WTC11 (cell line): ENCODE measurements at regions not wholly inside any gene's neighbourhood (a gene's known extent, or its start where the extent isn't known, plus 50 kb on each side); places are given as distances from the start of the nearest gene placed in this dataset.

Experiments
- ATAC-seq: fragments of 200-7000 bp; cut with Tn5 transposase; 2 replicates; pipeline ENCODE4 v1.10.0; 2021; ENCODE audit warnings: mild to moderate bottlenecking, moderate library complexity
- CTCF ChIA-PET: fragments of 300-600 bp; sonication (Branson Sonifier 250); formaldehyde crosslinking; loops from one replicate; lab custom pipeline; 2021; ENCODE audit warnings: antibody characterized with exemption; lab: Charles Lee
- POLR2A ChIA-PET: fragments of 350-600 bp; sonication (Branson Sonifier 250); formaldehyde crosslinking; loops from one replicate; lab custom pipeline; 2021; ENCODE audit warnings: antibody characterized with exemption; lab: Charles Lee
- DNase-seq: peaks from one replicate; pipeline ENCODE4 v3.0.0; 2021; ENCODE audit warnings: low spot score
- H3K27ac Mint-ChIP-seq: 2 replicates; pipeline ENCODE4 v1.8.0; 2021; ENCODE audit warnings: mixed read lengths
- H3K27me3 Mint-ChIP-seq: 2 replicates; pipeline ENCODE4 v1.8.0; 2021; ENCODE audit warnings: low read depth, mild to moderate bottlenecking, moderate library complexity, mixed read lengths
- H3K36me3 Mint-ChIP-seq: 2 replicates; pipeline ENCODE4 v1.8.0; 2021; ENCODE audit warnings: mixed read lengths
- H3K4me1 Mint-ChIP-seq: 2 replicates; pipeline ENCODE4 v1.8.0; 2022; ENCODE audit warnings: mixed read lengths
- H3K4me3 Mint-ChIP-seq: 2 replicates; pipeline ENCODE4 v1.8.0; 2021; ENCODE audit warnings: mild to moderate bottlenecking, moderate library complexity, mixed read lengths
- H3K9me3 Mint-ChIP-seq: 2 replicates; pipeline ENCODE4 v1.8.0; 2021; ENCODE audit warnings: mixed read lengths
- ATF3 ChIP-seq: sonication (generic); formaldehyde crosslinking; conservative IDR thresholded peaks from 2 replicates; pipeline ENCODE4 v1.8.1; 2022; ENCODE audit warnings: mild to moderate bottlenecking, missing genetic modification reagents
- ATF6 ChIP-seq: sonication (generic); formaldehyde crosslinking; IDR thresholded peaks from 2 replicates; pipeline ENCODE4 v1.8.1; 2023; ENCODE audit warnings: mild to moderate bottlenecking, missing genetic modification reagents
- CBFB ChIP-seq: sonication (generic); formaldehyde crosslinking; IDR thresholded peaks from 2 replicates; pipeline ENCODE4 v1.8.1; 2022; ENCODE audit warnings: mild to moderate bottlenecking, low read depth, missing genetic modification reagents
- E2F4 ChIP-seq: sonication (generic); formaldehyde crosslinking; IDR thresholded peaks from 2 replicates; pipeline ENCODE4 v1.8.1; 2022; ENCODE audit warnings: low read depth, mild to moderate bottlenecking, moderate library complexity, missing genetic modification reagents, borderline replicate concordance
- EMX1 ChIP-seq: fragments of 250-450 bp; sonication (Bioruptor Pico); IDR thresholded peaks from 2 replicates; pipeline ENCODE4 v1.8.0; 2021; ENCODE audit warnings: mild to moderate bottlenecking
- ETV6 ChIP-seq: sonication (generic); formaldehyde crosslinking; IDR thresholded peaks from 2 replicates; pipeline ENCODE4 v1.8.1; 2022; ENCODE audit warnings: mild to moderate bottlenecking, missing genetic modification reagents
- FOXP1 ChIP-seq: sonication (generic); formaldehyde crosslinking; IDR thresholded peaks from 2 replicates; pipeline ENCODE4 v1.8.0; 2022; ENCODE audit warnings: missing genetic modification reagents, mild to moderate bottlenecking, moderate library complexity, borderline replicate concordance
- HMGXB4 ChIP-seq: sonication (generic); formaldehyde crosslinking; IDR thresholded peaks from 2 replicates; pipeline ENCODE4 v1.8.1; 2023; ENCODE audit warnings: mild to moderate bottlenecking, moderate library complexity, missing genetic modification reagents
- IRF1 ChIP-seq: sonication (generic); formaldehyde crosslinking; IDR thresholded peaks from 2 replicates; pipeline ENCODE4 v1.8.0; 2023; ENCODE audit warnings: missing genetic modification reagents
- JUN ChIP-seq: sonication (generic); formaldehyde crosslinking; IDR thresholded peaks from 2 replicates; pipeline ENCODE4 v1.8.0; 2023; ENCODE audit warnings: mild to moderate bottlenecking, missing genetic modification reagents
- NFYB ChIP-seq: sonication (generic); formaldehyde crosslinking; conservative IDR thresholded peaks from 2 replicates; pipeline ENCODE4 v1.8.0; 2022; ENCODE audit warnings: low read depth, missing genetic modification reagents
- NR1H2 ChIP-seq: sonication (generic); formaldehyde crosslinking; IDR thresholded peaks from 2 replicates; pipeline ENCODE4 v1.9.0; 2021; ENCODE audit warnings: mild to moderate bottlenecking, moderate library complexity, missing genetic modification reagents
- NR2C2 ChIP-seq: sonication (generic); formaldehyde crosslinking; IDR thresholded peaks from 2 replicates; pipeline ENCODE4 v1.8.0; 2022; ENCODE audit warnings: mild to moderate bottlenecking, missing genetic modification reagents
- OVOL2 ChIP-seq: fragments of 250-450 bp; sonication (Bioruptor Pico); IDR thresholded peaks from 2 replicates; pipeline ENCODE4 v1.9.0; 2021; ENCODE audit warnings: mild to moderate bottlenecking, borderline replicate concordance
- RELA ChIP-seq: sonication (generic); formaldehyde crosslinking; IDR thresholded peaks from 2 replicates; pipeline ENCODE4 v1.8.1; 2022; ENCODE audit warnings: missing genetic modification reagents, mild to moderate bottlenecking, borderline replicate concordance
- SP1 ChIP-seq: sonication (generic); formaldehyde crosslinking; conservative IDR thresholded peaks from 2 replicates; pipeline ENCODE4 v1.8.1; 2022; ENCODE audit warnings: missing genetic modification reagents
- TCF7 ChIP-seq: sonication (generic); formaldehyde crosslinking; IDR thresholded peaks from 2 replicates; pipeline ENCODE4 v1.8.0; 2022; ENCODE audit warnings: mild to moderate bottlenecking, low read depth, missing genetic modification reagents, moderate library complexity
- TEAD1 ChIP-seq: sonication (generic); formaldehyde crosslinking; IDR thresholded peaks from 2 replicates; pipeline ENCODE4 v1.8.0; 2022; ENCODE audit warnings: mild to moderate bottlenecking, missing genetic modification reagents
- TEAD4 ChIP-seq: sonication (generic); formaldehyde crosslinking; IDR thresholded peaks from 2 replicates; pipeline ENCODE4 v1.8.0; 2022; ENCODE audit warnings: mild to moderate bottlenecking, missing genetic modification reagents
- ZBTB43 ChIP-seq: sonication (generic); formaldehyde crosslinking; IDR thresholded peaks from 2 replicates; pipeline ENCODE4 v1.8.1; 2023; ENCODE audit warnings: mild to moderate bottlenecking, missing genetic modification reagents
- ZNF121 ChIP-seq: sonication (generic); formaldehyde crosslinking; IDR thresholded peaks from 2 replicates; pipeline ENCODE4 v1.8.0; 2023; ENCODE audit warnings: missing genetic modification reagents
- ZNF281 ChIP-seq: sonication (generic); formaldehyde crosslinking; IDR thresholded peaks from 2 replicates; pipeline ENCODE4 v1.8.0; 2023; ENCODE audit warnings: mild to moderate bottlenecking, missing genetic modification reagents
- ZNF425 ChIP-seq: fragments of 250-450 bp; sonication (Bioruptor Pico); conservative IDR thresholded peaks from 2 replicates; pipeline ENCODE4 v1.9.0; 2021; ENCODE audit warnings: mild to moderate bottlenecking

GRCh38 chr5:144583541-144584449 is 413.1 kb downstream of the KCTD16 start:
- CTCF ChIA-PET: interaction anchor here (0.7 kb wide), 1 partner anchor 116 kb away, joined by 4 read pairs; no protein-coding TSS in a partner anchor
- DNase-seq (no peak), ATAC-seq (peak; percentile 91)
- peaks cover 32% of the 10 kb centered on the region for H3K4me1 Mint-ChIP-seq
- H3K9me3 Mint-ChIP-seq: peaks cover 4% of the 10 kb centered on the region; the same call in 1 of the 2 replicates
- no peaks in the 10 kb centered on the region for H3K36me3 Mint-ChIP-seq
- H3K27ac Mint-ChIP-seq: peak overlapping the region; percentile 20; the same call in 1 of the 2 replicates
- POLR2A ChIA-PET: no interaction called here
- H3K4me3 Mint-ChIP-seq: no peak overlapping the region
- no peak for TF ChIP-seq ATF6 (CRISPR knock-in tag)
- TF ChIP-seq NR2C2: no peak
- TF ChIP-seq ZNF425 (CRISPR knock-in tag): no peak
- TF ChIP-seq FOXP1 (CRISPR knock-in tag): no peak
- TF ChIP-seq EMX1: no peak
- TF ChIP-seq ATF3 (CRISPR knock-in tag): no peak
- no peak for TF ChIP-seq E2F4 (CRISPR knock-in tag)
- TF ChIP-seq TCF7 (CRISPR knock-in tag): no peak
- no peak for TF ChIP-seq NFYB (CRISPR knock-in tag)
- TF ChIP-seq NR1H2 (CRISPR knock-in tag): no peak
- no peak for TF ChIP-seq TEAD4 (CRISPR knock-in tag)
- no peak for TF ChIP-seq JUN (CRISPR knock-in tag)
- no peak for TF ChIP-seq IRF1 (CRISPR knock-in tag)
- no peak for TF ChIP-seq ETV6 (CRISPR knock-in tag)
- TF ChIP-seq RELA (CRISPR knock-in tag): no peak
- H3K27me3 Mint-ChIP-seq: peaks cover 10% of the 10 kb centered on the region

- Mint-ChIP-seq H3K36me3 (no peaks in the 10 kb centered on the region), H3K4me1 (peaks cover 32% of the 10 kb centered on the region), H3K27me3 (peaks cover 10% of the 10 kb centered on the region), H3K27ac (no peak overlapping the region), H3K9me3 (no peaks in the 10 kb centered on the region), H3K4me3 (no peak overlapping the region)
- DNase-seq: no peak
- ATAC-seq: no peak
- ChIA-PET POLR2A (no interaction called here), CTCF (no interaction called here)
- no peak for TF ChIP-seq CBFB (CRISPR knock-in tag)
- no peak for TF ChIP-seq OVOL2 (CRISPR knock-in tag)
- no peak for TF ChIP-seq ZNF121 (CRISPR knock-in tag)
- TF ChIP-seq ZBTB43 (CRISPR knock-in tag): no peak
- no peak for TF ChIP-seq ZNF281 (CRISPR knock-in tag)
- no peak for TF ChIP-seq HMGXB4
- no peak for TF ChIP-seq TEAD1
- no peak for TF ChIP-seq SP1 (CRISPR knock-in tag)
These were observed 411.4 kb downstream of the KCTD16 start for GRCh38 chr5:144582066-144582465.
